OCI-LY7 (cell line): ENCODE measurements at regions not wholly inside any gene's neighbourhood (a gene's known extent, or its start where the extent isn't known, plus 50 kb on each side); places are given as distances from the start of the nearest gene placed in this dataset.

Source experiments
- EZH2phosphoT487 ChIP-seq: fragments of 200-600 bp; sonication (generic); IDR thresholded peaks from 2 replicates; pipeline ENCODE4 v1.6.1; 2018; ENCODE audit warnings: low read depth, borderline replicate concordance, mild to moderate bottlenecking, mixed run types, antibody characterized with exemption, low read length, moderate library complexity, mixed read lengths
- TF ChIP-seq, protein P1 (sequence below): fragments of 200-600 bp; sonication (generic); conservative IDR thresholded peaks from 2 replicates; pipeline ENCODE4 v1.5.1; 2014; ENCODE audit warnings: mild to moderate bottlenecking, antibody characterized with exemption, low read length, moderate library complexity, mixed read lengths

DNA sequence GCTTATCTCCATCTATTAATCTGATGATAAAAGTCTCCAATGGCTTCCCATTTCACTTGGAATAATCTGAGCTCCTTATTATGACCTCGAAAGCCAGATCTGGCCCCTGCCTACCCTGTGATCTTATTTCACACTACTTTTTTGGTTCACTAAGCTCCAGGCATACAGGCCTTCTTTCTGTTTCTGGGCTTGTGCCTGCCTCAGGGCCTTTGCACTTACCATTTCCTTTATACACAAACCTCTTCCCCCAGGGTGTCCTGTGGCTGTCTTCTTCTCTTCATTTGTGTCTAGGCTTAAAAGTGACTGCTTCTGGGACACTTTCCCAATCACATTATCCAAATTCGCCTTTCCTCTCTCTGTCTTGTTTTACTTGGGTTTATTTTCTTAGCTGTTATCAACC, 478.8 kb downstream of the LRIG3 start:
- TF ChIP-seq, protein P1, sequence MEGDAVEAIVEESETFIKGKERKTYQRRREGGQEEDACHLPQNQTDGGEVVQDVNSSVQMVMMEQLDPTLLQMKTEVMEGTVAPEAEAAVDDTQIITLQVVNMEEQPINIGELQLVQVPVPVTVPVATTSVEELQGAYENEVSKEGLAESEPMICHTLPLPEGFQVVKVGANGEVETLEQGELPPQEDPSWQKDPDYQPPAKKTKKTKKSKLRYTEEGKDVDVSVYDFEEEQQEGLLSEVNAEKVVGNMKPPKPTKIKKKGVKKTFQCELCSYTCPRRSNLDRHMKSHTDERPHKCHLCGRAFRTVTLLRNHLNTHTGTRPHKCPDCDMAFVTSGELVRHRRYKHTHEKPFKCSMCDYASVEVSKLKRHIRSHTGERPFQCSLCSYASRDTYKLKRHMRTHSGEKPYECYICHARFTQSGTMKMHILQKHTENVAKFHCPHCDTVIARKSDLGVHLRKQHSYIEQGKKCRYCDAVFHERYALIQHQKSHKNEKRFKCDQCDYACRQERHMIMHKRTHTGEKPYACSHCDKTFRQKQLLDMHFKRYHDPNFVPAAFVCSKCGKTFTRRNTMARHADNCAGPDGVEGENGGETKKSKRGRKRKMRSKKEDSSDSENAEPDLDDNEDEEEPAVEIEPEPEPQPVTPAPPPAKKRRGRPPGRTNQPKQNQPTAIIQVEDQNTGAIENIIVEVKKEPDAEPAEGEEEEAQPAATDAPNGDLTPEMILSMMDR = no peak
- no peak for TF ChIP-seq EZH2phosphoT487
